MM.1S (cell line): ENCODE measurements at regions not wholly inside any gene's neighbourhood (a gene's known extent, or its start where the extent isn't known, plus 50 kb on each side); places are given as distances from the start of the nearest gene placed in this dataset.

Experiments used
- DNase-seq: peaks from one replicate; pipeline ENCODE4 v3.0.0-alpha.2; 2015
- H2AFZ ChIP-seq: fragments of 300-600 bp; sonication (generic); 2 replicates; pipeline ENCODE4 v1.6.0; 2016; ENCODE audit warnings: antibody characterized with exemption, low read length
- H3F3A ChIP-seq: fragments of 300-600 bp; sonication (generic); 2 replicates; pipeline ENCODE4 v1.6.1; 2016; ENCODE audit warnings: mild to moderate bottlenecking, antibody characterized with exemption, low read length, moderate library complexity, mixed read lengths; ENCODE audit not compliant: insufficient read depth
- H3K27ac ChIP-seq: fragments of 300-600 bp; sonication (generic); 2 replicates; pipeline ENCODE4 v1.5.1; 2016; ENCODE audit warnings: mild to moderate bottlenecking, low read length
- H3K27me3 ChIP-seq: fragments of 300-600 bp; sonication (generic); replicated peaks from 2 replicates; pipeline ENCODE4 v1.6.0; 2016; ENCODE audit warnings: low read length; ENCODE audit not compliant: insufficient read depth
- H3K36me3 ChIP-seq: fragments of 300-600 bp; sonication (generic); replicated peaks from 2 replicates; pipeline ENCODE4 v1.6.1; 2016; ENCODE audit warnings: mild to moderate bottlenecking, low read length, mixed read lengths; ENCODE audit not compliant: insufficient read depth
- H3K4me1 ChIP-seq: fragments of 300-600 bp; sonication (generic); 2 replicates; pipeline ENCODE4 v1.6.1; 2016; ENCODE audit warnings: low read length, mixed read lengths
- H3K4me2 ChIP-seq: fragments of 300-600 bp; sonication (generic); 2 replicates; pipeline ENCODE4 v1.6.0; 2016; ENCODE audit warnings: low read depth, low read length
- H3K4me3 ChIP-seq: fragments of 300-600 bp; sonication (generic); 2 replicates; pipeline ENCODE4 v1.5.1; 2016; ENCODE audit warnings: low read length, mixed read lengths
- H3K79me2 ChIP-seq: fragments of 300-600 bp; sonication (generic); 2 replicates; pipeline ENCODE4 v1.6.1; 2016; ENCODE audit warnings: mixed run types, low read length, mixed read lengths
- H3K9ac ChIP-seq: fragments of 300-600 bp; sonication (generic); 2 replicates; pipeline ENCODE4 v1.6.1; 2016; ENCODE audit warnings: low read length, mixed read lengths
- H3K9me2 ChIP-seq: fragments of 300-600 bp; sonication (generic); replicated peaks from 2 replicates; pipeline ENCODE4 v1.6.1; 2016; ENCODE audit warnings: mild to moderate bottlenecking, low read length, mixed read lengths; ENCODE audit not compliant: insufficient read depth
- H3K9me3 ChIP-seq: fragments of 300-600 bp; sonication (generic); replicated peaks from 2 replicates; pipeline ENCODE4 v1.6.1; 2016; ENCODE audit warnings: mild to moderate bottlenecking, low read length, mixed read lengths; ENCODE audit not compliant: insufficient read depth
- H4K20me1 ChIP-seq: fragments of 300-600 bp; sonication (generic); 2 replicates; pipeline ENCODE4 v1.6.1; 2016; ENCODE audit warnings: mild to moderate bottlenecking, low read length, moderate library complexity, mixed read lengths; ENCODE audit not compliant: insufficient read depth
- EZH2 ChIP-seq: fragments of 300-600 bp; sonication (generic); optimal IDR thresholded peaks from 2 replicates; pipeline ENCODE3; 2017; ENCODE audit warnings: low read depth, mild to moderate bottlenecking, antibody characterized with exemption, low read length, mixed read lengths
- EZH2phosphoT487 ChIP-seq: fragments of 300-600 bp; sonication (generic); IDR thresholded peaks from 2 replicates; pipeline ENCODE4 v1.6.1; 2018; ENCODE audit warnings: antibody characterized with exemption, low read length
- TF ChIP-seq, protein P1 (sequence below): fragments of 300-600 bp; sonication (generic); IDR thresholded peaks from 2 replicates; pipeline ENCODE4 v1.5.1; 2016; ENCODE audit warnings: antibody characterized with exemption, low read length, mixed read lengths

DNA sequence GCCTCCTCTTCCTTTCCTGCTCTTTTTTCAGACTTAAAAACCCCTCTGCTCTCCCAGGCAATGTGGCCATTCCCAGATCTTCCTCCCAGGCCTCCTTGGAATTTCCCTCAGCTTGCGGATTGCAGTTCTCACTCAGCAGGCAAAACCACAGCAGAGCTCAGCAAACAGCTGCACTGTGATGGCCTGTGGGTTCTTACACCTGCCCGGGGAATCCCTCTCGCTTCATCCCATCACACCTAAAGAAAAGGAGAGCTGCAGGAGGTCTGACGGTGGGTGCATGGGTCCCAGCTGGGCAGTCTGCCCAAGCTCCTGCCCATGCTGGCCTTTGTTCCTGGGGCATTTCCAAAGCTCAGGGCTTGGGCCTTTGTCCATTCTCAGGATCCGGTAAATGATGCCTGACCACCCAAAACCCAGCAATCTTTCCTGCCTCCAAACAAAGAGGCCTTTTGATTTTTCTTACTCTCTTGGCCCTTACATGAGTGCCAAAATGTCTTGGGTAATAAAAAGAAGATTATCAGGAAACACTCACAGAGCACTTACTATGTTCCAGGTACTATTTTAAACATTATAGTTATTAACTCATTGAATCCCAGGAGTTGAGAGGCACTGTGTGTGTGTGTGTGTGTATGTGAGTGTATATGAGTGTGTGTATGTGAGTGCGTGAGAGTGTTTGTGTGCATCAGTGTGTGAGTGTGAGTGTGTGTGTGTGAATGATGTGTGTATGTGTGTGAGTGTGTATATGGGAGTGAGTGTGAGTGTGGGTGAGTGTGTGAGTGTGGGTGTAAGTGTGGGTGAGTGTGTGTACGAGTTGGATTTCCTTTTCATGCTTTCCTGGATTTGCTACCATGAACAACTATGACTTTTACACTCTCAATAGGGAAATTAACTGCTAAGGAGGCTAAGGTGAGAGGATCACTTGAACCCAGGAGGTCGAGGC is 64.5 kb upstream of the PODXL start:
- no peaks in the 10 kb centered on the region for H3K9me3 ChIP-seq
- H3K4me3 ChIP-seq = no peak overlapping the region
- no peaks in the 10 kb centered on the region for H3F3A ChIP-seq
- no peaks in the 10 kb centered on the region for H3K9me2 ChIP-seq
- DNase-seq = no peak
- TF ChIP-seq EZH2phosphoT487 (no peak), EZH2 (no peak)
- TF ChIP-seq, protein P1, sequence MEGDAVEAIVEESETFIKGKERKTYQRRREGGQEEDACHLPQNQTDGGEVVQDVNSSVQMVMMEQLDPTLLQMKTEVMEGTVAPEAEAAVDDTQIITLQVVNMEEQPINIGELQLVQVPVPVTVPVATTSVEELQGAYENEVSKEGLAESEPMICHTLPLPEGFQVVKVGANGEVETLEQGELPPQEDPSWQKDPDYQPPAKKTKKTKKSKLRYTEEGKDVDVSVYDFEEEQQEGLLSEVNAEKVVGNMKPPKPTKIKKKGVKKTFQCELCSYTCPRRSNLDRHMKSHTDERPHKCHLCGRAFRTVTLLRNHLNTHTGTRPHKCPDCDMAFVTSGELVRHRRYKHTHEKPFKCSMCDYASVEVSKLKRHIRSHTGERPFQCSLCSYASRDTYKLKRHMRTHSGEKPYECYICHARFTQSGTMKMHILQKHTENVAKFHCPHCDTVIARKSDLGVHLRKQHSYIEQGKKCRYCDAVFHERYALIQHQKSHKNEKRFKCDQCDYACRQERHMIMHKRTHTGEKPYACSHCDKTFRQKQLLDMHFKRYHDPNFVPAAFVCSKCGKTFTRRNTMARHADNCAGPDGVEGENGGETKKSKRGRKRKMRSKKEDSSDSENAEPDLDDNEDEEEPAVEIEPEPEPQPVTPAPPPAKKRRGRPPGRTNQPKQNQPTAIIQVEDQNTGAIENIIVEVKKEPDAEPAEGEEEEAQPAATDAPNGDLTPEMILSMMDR = no peak
- no peak overlapping the region for H3K4me2 ChIP-seq
- H3K36me3 ChIP-seq = no peaks in the 10 kb centered on the region
- H3K9ac ChIP-seq = no peak overlapping the region
- H3K4me1 ChIP-seq = no peaks in the 10 kb centered on the region
- no peaks in the 10 kb centered on the region for H3K79me2 ChIP-seq
- no peak overlapping the region for H3K27ac ChIP-seq
- no peaks in the 10 kb centered on the region for H3K27me3 ChIP-seq
- H4K20me1 ChIP-seq = no peaks in the 10 kb centered on the region
- no peak overlapping the region for H2AFZ ChIP-seq

DNA sequence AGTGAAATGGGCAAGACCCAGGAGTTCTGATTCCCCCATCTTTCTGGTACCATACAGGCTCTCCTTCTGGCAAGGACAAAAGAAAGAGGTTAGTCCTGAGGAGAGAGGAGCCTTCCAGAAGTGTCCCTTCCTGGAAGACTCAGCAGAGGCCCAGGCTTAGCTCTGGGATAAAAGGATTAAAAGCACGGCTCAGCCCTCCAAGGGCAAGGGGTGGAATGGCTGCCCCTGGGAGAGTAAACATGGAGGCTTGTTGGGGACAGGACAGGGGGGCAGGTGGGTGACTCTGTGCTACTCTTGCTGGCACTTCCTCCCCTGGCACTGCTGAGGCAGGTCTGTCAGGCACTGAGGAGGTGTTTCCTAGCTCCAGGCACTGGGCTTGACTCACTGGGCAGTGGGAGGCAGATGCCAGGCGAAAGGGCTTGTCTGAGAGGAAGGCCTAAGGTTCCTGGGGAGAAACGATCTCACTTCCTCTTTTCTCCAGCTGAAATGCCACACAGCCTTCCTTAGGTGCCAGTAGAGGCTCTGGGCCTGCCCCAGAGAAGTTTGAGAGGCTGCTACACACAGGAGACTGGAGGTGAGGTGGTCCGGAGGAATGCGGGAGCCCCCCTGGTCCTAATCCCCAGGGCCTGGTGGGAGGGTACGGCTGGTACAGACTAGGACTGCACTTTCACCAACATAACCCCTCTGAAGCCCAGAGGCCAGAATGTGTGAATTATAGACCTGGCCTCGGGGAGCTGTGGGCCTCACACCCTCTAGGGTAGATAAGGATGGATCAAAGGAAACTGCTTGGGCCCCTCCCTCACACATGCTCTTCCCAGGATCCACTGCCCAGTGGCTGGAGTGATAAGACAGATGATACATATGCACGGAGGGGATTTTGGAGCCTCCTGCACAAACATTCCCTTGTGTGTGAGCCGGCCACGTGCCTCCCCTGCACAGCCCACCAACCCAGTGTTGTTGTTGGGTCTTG is 63.2 kb upstream of the PODXL start:
- Histone ChIP-seq H3K4me3 (no peak overlapping the region), H3K9me3 (no peaks in the 10 kb centered on the region), H3K79me2 (no peaks in the 10 kb centered on the region), H3K4me2 (no peak overlapping the region), H3K9ac (no peak overlapping the region), H3K36me3 (no peaks in the 10 kb centered on the region), H3K4me1 (no peaks in the 10 kb centered on the region), H3K27ac (no peak overlapping the region), H3F3A (no peaks in the 10 kb centered on the region), H3K9me2 (no peaks in the 10 kb centered on the region), H4K20me1 (no peaks in the 10 kb centered on the region), H2AFZ (no peak overlapping the region), H3K27me3 (no peaks in the 10 kb centered on the region)
- DNase-seq = no peak
- no peak for TF ChIP-seq EZH2phosphoT487
- TF ChIP-seq, protein P1 = no peak
- TF ChIP-seq EZH2 = no peak

DNA sequence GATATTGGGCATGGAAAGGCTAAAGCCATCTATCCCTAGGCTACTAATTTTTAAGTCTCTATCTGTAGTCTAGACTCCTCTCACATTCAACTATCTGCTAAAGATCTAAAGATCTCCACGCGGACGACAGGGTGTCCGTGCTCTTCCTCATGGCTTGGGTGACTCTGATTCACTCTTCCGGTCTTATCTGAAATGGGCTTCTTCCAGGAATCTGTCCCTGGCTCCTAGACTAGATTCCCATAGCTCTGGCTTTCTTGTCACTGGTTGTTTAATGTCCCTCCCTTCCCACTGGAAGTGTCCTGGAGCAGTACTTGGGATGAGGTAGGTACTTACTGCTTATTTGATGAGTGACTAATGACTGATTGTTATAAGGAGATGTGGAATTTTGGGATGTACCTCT is 62.0 kb upstream of the PODXL start:
- Histone ChIP-seq H3K79me2 (no peaks in the 10 kb centered on the region), H3K4me2 (no peak overlapping the region), H4K20me1 (no peaks in the 10 kb centered on the region), H3K4me3 (no peak overlapping the region), H3K27me3 (no peaks in the 10 kb centered on the region), H3K9me3 (no peaks in the 10 kb centered on the region), H3K27ac (no peak overlapping the region), H3K9ac (no peak overlapping the region), H3K9me2 (no peaks in the 10 kb centered on the region), H3F3A (no peaks in the 10 kb centered on the region), H3K36me3 (no peaks in the 10 kb centered on the region), H2AFZ (no peak overlapping the region), H3K4me1 (no peaks in the 10 kb centered on the region)
- DNase-seq = no peak
- TF ChIP-seq, protein P1 = no peak
- no peak for TF ChIP-seq EZH2phosphoT487
- no peak for TF ChIP-seq EZH2
